ENCODE measurements at regions not wholly inside any gene's neighbourhood (a gene's known extent, or its start where the extent isn't known, plus 50 kb on each side); places are given as distances from the start of the nearest gene placed in this dataset.
"Not testable (repeated sequence)": the region's sequence is repeated elsewhere in the genome, so short reads cannot be mapped to it uniquely, and the experiment has no call there.

- no peaks in the 10 kb centered on the region for H3K36me3 ChIP-seq
- DNase-seq, result no peak
Observed at GRCh38 chr18:75970212-75970611, 524.8 kb downstream of the ZNF516 start.

GRCh38 chr18:75966431-75966830, 528.6 kb downstream of the ZNF516 start:
- H3K4me1 ChIP-seq, result no peaks in the 10 kb centered on the region
- no peak for DNase-seq
- no peak overlapping the region for H3K4me3 ChIP-seq (ENCODE audit: low read depth, low read length)
- TF ChIP-seq CTCF (IDR thresholded peaks at IDR 0.05; ENCODE audit: low read depth, low read length), result no peak
- H3K36me3 ChIP-seq, result no peaks in the 10 kb centered on the region
- no peaks in the 10 kb centered on the region for H3K27me3 ChIP-seq
- H3K9me3 ChIP-seq, result no peaks in the 10 kb centered on the region

More at GRCh38 chr18:75970212-75970611, 524.8 kb downstream of the ZNF516 start:
- H3K27me3 ChIP-seq, result no peaks in the 10 kb centered on the region
- TF ChIP-seq CTCF (IDR thresholded peaks at IDR 0.05; ENCODE audit: low read depth, low read length), result no peak
- no peaks in the 10 kb centered on the region for H3K4me1 ChIP-seq
- H3K9me3 ChIP-seq, result no peaks in the 10 kb centered on the region
- H3K4me3 ChIP-seq (ENCODE audit: low read depth, low read length), result no peak overlapping the region

GRCh38 chr18:75962036-75962572, 532.9 kb downstream of the ZNF516 start:
- H3K36me3 ChIP-seq, result no peaks in the 10 kb centered on the region
- no peaks in the 10 kb centered on the region for H3K27me3 ChIP-seq
- no peak overlapping the region for H3K4me3 ChIP-seq (ENCODE audit: low read depth, low read length)
- H3K9me3 ChIP-seq, result no peaks in the 10 kb centered on the region
- TF ChIP-seq CTCF (IDR thresholded peaks at IDR 0.05; ENCODE audit: low read depth, low read length), result no peak
- no peaks in the 10 kb centered on the region for H3K4me1 ChIP-seq
- DNase-seq, result no peak

GRCh38 chr18:75960356-75960755, 532.9 kb upstream of the SMIM21 start:
- not testable (repeated sequence) for H3K4me3 ChIP-seq (ENCODE audit: low read depth, low read length); H3K36me3 ChIP-seq; H3K27me3 ChIP-seq; H3K4me1 ChIP-seq; DNase-seq; H3K9me3 ChIP-seq

GRCh38 chr18:75959150-75959549, 531.6 kb upstream of the SMIM21 start:
- H3K4me3 ChIP-seq (ENCODE audit: low read depth, low read length), result no peak overlapping the region
- no peak for TF ChIP-seq CTCF (IDR thresholded peaks at IDR 0.05; ENCODE audit: low read depth, low read length)
- no peaks in the 10 kb centered on the region for H3K36me3 ChIP-seq
- DNase-seq, result no peak
- H3K4me1 ChIP-seq, result no peaks in the 10 kb centered on the region
- no peaks in the 10 kb centered on the region for H3K9me3 ChIP-seq
- H3K27me3 ChIP-seq, result no peaks in the 10 kb centered on the region

- no peak for TF ChIP-seq CTCF (IDR thresholded peaks at IDR 0.05; ENCODE audit: low read depth, low read length)
- Histone ChIP-seq H3K9me3 (no peaks in the 10 kb centered on the region), H3K27me3 (no peaks in the 10 kb centered on the region), H3K4me3 (ENCODE audit: low read depth, low read length) (no peak overlapping the region), H3K4me1 (no peaks in the 10 kb centered on the region), H3K36me3 (no peaks in the 10 kb centered on the region)
- DNase-seq, result no peak
Observed at GRCh38 chr18:75958683-75959082, 531.2 kb upstream of the SMIM21 start.

Data from BE2C (cell line).